ACC112 (cell line): ENCODE measurements at regions not wholly inside any gene's neighbourhood (a gene's known extent, or its start where the extent isn't known, plus 50 kb on each side); places are given as distances from the start of the nearest gene placed in this dataset.

ENCODE experiments used
- H2AFZ ChIP-seq: fragments of 200-600 bp; sonication (generic); one replicate; pipeline ENCODE4 v1.6.0; 2017; ENCODE audit warnings: antibody characterized with exemption, low read length; ENCODE audit not compliant: unreplicated experiment
- H3K27ac ChIP-seq: fragments of 200-600 bp; sonication (generic); 2 replicates; pipeline ENCODE4 v1.5.1; 2014; ENCODE audit warnings: low read depth, mild to moderate bottlenecking, antibody characterized with exemption, low read length, moderate library complexity
- H3K27me3 ChIP-seq: fragments of 200-600 bp; sonication (generic); 2 replicates; pipeline ENCODE4 v1.6.1; 2014; ENCODE audit warnings: mild to moderate bottlenecking, antibody characterized with exemption, low read length, moderate library complexity, mixed read lengths; ENCODE audit not compliant: insufficient read depth
- H3K36me3 ChIP-seq: fragments of 200-600 bp; sonication (generic); 2 replicates; pipeline ENCODE4 v1.6.1; 2016; ENCODE audit warnings: mild to moderate bottlenecking, antibody characterized with exemption, low read length, moderate library complexity, mixed read lengths; ENCODE audit not compliant: insufficient read depth
- H3K4me1 ChIP-seq: fragments of 200-600 bp; sonication (generic); one replicate; pipeline ENCODE4 v1.6.1; 2016; ENCODE audit warnings: low read length, mixed read lengths; ENCODE audit not compliant: insufficient read depth, unreplicated experiment, control insufficient read depth
- H3K4me3 ChIP-seq: fragments of 200-600 bp; sonication (generic); 2 replicates; pipeline ENCODE4 v1.5.1; 2014; ENCODE audit warnings: mild to moderate bottlenecking, low read depth, low read length
- H3K79me2 ChIP-seq: fragments of 200-600 bp; sonication (generic); one replicate; pipeline ENCODE4 v1.6.0; 2016; ENCODE audit warnings: low read length; ENCODE audit not compliant: control insufficient read depth, unreplicated experiment, insufficient read depth

- Histone ChIP-seq H3K4me1 (peaks cover 45% of the 10 kb centered on the region), H3K79me2 (no peaks in the 10 kb centered on the region), H3K27ac (peak overlapping the region; percentile 97), H3K36me3 (no peaks in the 10 kb centered on the region), H3K27me3 (peaks cover 4% of the 10 kb centered on the region), H2AFZ (no peak overlapping the region), H3K4me3 (no peak overlapping the region)
Observed at GRCh38 chr7:25850735-25851134, 301.3 kb upstream of the NFE2L3 start.

GRCh38 chr7:25851332-25852210 is 300.4 kb upstream of the NFE2L3 start:
- peak overlapping the region; percentile 52 for H2AFZ ChIP-seq
- peaks cover 42% of the 10 kb centered on the region for H3K4me1 ChIP-seq

GRCh38 chr7:25852211-25852938 is 299.6 kb upstream of the NFE2L3 start:
- peak overlapping the region; percentile 52 for H2AFZ ChIP-seq
- peak overlapping the region; percentile 63 for H3K4me3 ChIP-seq
- peaks cover 12% of the 10 kb centered on the region for H3K27me3 ChIP-seq
- peaks cover 34% of the 10 kb centered on the region for H3K4me1 ChIP-seq
- no peak overlapping the region for H3K27ac ChIP-seq
- no peaks in the 10 kb centered on the region for H3K36me3 ChIP-seq
- no peaks in the 10 kb centered on the region for H3K79me2 ChIP-seq

More at GRCh38 chr7:25851332-25852210, 300.4 kb upstream of the NFE2L3 start:
- H3K79me2 ChIP-seq = no peaks in the 10 kb centered on the region
- H3K4me3 ChIP-seq = peak overlapping the region; percentile 63
- H3K27ac ChIP-seq = no peak overlapping the region
- peaks cover 12% of the 10 kb centered on the region for H3K27me3 ChIP-seq
- no peaks in the 10 kb centered on the region for H3K36me3 ChIP-seq

- peaks cover 12% of the 10 kb centered on the region for H3K27me3 ChIP-seq
- peaks cover 29% of the 10 kb centered on the region for H3K4me1 ChIP-seq
- no peak overlapping the region for H3K27ac ChIP-seq
- H3K79me2 ChIP-seq = no peaks in the 10 kb centered on the region
- H3K4me3 ChIP-seq = no peak overlapping the region
- H3K36me3 ChIP-seq = no peaks in the 10 kb centered on the region
- H2AFZ ChIP-seq = no peak overlapping the region
Observed at GRCh38 chr7:25852939-25853271, 299.1 kb upstream of the NFE2L3 start.

- no peaks in the 10 kb centered on the region for H3K79me2 ChIP-seq
- no peak overlapping the region for H3K4me3 ChIP-seq
- peaks cover 12% of the 10 kb centered on the region for H3K27me3 ChIP-seq
- no peaks in the 10 kb centered on the region for H3K36me3 ChIP-seq
- H3K4me1 ChIP-seq = peaks cover 25% of the 10 kb centered on the region
- no peak overlapping the region for H2AFZ ChIP-seq
- no peak overlapping the region for H3K27ac ChIP-seq
Observed at GRCh38 chr7:25853314-25853713, 298.7 kb upstream of the NFE2L3 start.

GRCh38 chr7:25854059-25854458 is 297.9 kb upstream of the NFE2L3 start:
- Histone ChIP-seq H3K27me3 (peaks cover 12% of the 10 kb centered on the region), H3K36me3 (no peaks in the 10 kb centered on the region), H3K27ac (no peak overlapping the region), H3K4me1 (peaks cover 17% of the 10 kb centered on the region), H2AFZ (no peak overlapping the region), H3K4me3 (no peak overlapping the region), H3K79me2 (no peaks in the 10 kb centered on the region)

GRCh38 chr7:25854608-25855497 is 297.1 kb upstream of the NFE2L3 start:
- Histone ChIP-seq H3K4me1 (peaks cover 12% of the 10 kb centered on the region), H2AFZ (no peak overlapping the region), H3K36me3 (no peaks in the 10 kb centered on the region), H3K79me2 (no peaks in the 10 kb centered on the region), H3K27me3 (peaks cover 12% of the 10 kb centered on the region), H3K4me3 (no peak overlapping the region), H3K27ac (no peak overlapping the region)

GRCh38 chr7:25855854-25856782 is 295.9 kb upstream of the NFE2L3 start:
- Histone ChIP-seq H2AFZ (peak overlapping the region; percentile 59), H3K27ac (peak overlapping the region; percentile 61), H3K4me1 (peaks cover 6% of the 10 kb centered on the region), H3K79me2 (no peaks in the 10 kb centered on the region), H3K4me3 (peak overlapping the region; percentile 70), H3K27me3 (peaks cover 12% of the 10 kb centered on the region), H3K36me3 (no peaks in the 10 kb centered on the region)

GRCh38 chr7:25857376-25858067 is 294.5 kb upstream of the NFE2L3 start:
- Histone ChIP-seq H3K27me3 (peaks cover 12% of the 10 kb centered on the region), H3K79me2 (no peaks in the 10 kb centered on the region), H3K4me1 (peaks cover 6% of the 10 kb centered on the region), H3K4me3 (peak overlapping the region; percentile 70), H3K27ac (peak overlapping the region; percentile 61), H2AFZ (peak overlapping the region; percentile 51), H3K36me3 (no peaks in the 10 kb centered on the region)
